Fibroblast of mammary gland (primary cell): ENCODE measurements at regions not wholly inside any gene's neighbourhood (a gene's known extent, or its start where the extent isn't known, plus 50 kb on each side); places are given as distances from the start of the nearest gene placed in this dataset.
A peak's percentile ranks its signal among the peaks of the same experiment; 100 is the strongest.
"Not testable (repeated sequence)": the region's sequence is repeated elsewhere in the genome, so short reads cannot be mapped to it uniquely, and the experiment has no call there.

Source experiments
- DNase-seq: peaks from one replicate; pipeline ENCODE4 v3.0.0-alpha.2; 2010; ENCODE audit warnings: low read depth
- H3K4me3 ChIP-seq: 2 replicates; pipeline ENCODE4 v1.5.1; 2011; ENCODE audit warnings: low read depth, mild to moderate bottlenecking, low read length, moderate library complexity; ENCODE audit not compliant: control insufficient read depth
- CTCF ChIP-seq: conservative IDR thresholded peaks from 2 replicates; pipeline ENCODE4 v1.5.1; 2011; ENCODE audit warnings: low read depth, low read length, inconsistent platforms; ENCODE audit not compliant: control insufficient read depth, insufficient read depth

- TF ChIP-seq CTCF, result no peak
- peak; percentile 19 for DNase-seq
- no peak overlapping the region for H3K4me3 ChIP-seq
These were observed 303.4 kb upstream of the NCKAP5 start for GRCh38 chr2:133871545-133872209.

- no peak for TF ChIP-seq CTCF
- no peak overlapping the region for H3K4me3 ChIP-seq
- DNase-seq, result no peak
These were observed 310.1 kb upstream of the NCKAP5 start for GRCh38 chr2:133878326-133878725.

GRCh38 chr2:133879703-133880102, 311.4 kb upstream of the NCKAP5 start:
- H3K4me3 ChIP-seq, result no peak overlapping the region
- TF ChIP-seq CTCF, result no peak
- DNase-seq, result no peak

- not testable (repeated sequence) for DNase-seq, H3K4me3 ChIP-seq
These were observed 313.9 kb upstream of the NCKAP5 start for GRCh38 chr2:133882159-133882558.

- no peak for TF ChIP-seq CTCF
- peak; percentile 11 for DNase-seq
These were observed 316.6 kb upstream of the NCKAP5 start for GRCh38 chr2:133884739-133885381.

GRCh38 chr2:133885847-133886246, 317.6 kb upstream of the NCKAP5 start:
- no peak for DNase-seq
- H3K4me3 ChIP-seq, result no peak overlapping the region
- no peak for TF ChIP-seq CTCF

More at GRCh38 chr2:133884739-133885381, 316.6 kb upstream of the NCKAP5 start:
- H3K4me3 ChIP-seq, result no peak overlapping the region
